ENCODE measurements at regions not wholly inside any gene's neighbourhood (a gene's known extent, or its start where the extent isn't known, plus 50 kb on each side); places are given as distances from the start of the nearest gene placed in this dataset.
"Not testable (repeated sequence)": the region's sequence is repeated elsewhere in the genome, so short reads cannot be mapped to it uniquely, and the experiment has no call there.

GRCh38 chr21:21831036-21831435, 832.8 kb downstream of the NCAM2 start:
- Mint-ChIP-seq H3K27me3 (no peaks in the 10 kb centered on the region), H3K9me3 (no peaks in the 10 kb centered on the region), H3K4me1 (no peaks in the 10 kb centered on the region), H3K36me3 (no peaks in the 10 kb centered on the region), H3K4me3 (no peak overlapping the region), H3K27ac (no peak overlapping the region)
- DNase-seq (no peak), ATAC-seq (ENCODE audit: low read depth) (no peak)
- POLR2A ChIA-PET = no interaction called here

GRCh38 chr21:21845901-21846300, 847.7 kb downstream of the NCAM2 start:
- POLR2A ChIA-PET = no interaction called here
- peaks cover 5% of the 10 kb centered on the region for H3K9me3 Mint-ChIP-seq
- no peak overlapping the region for H3K4me3 Mint-ChIP-seq
- H3K36me3 Mint-ChIP-seq = no peaks in the 10 kb centered on the region
- no peak overlapping the region for H3K27ac Mint-ChIP-seq
- no peaks in the 10 kb centered on the region for H3K27me3 Mint-ChIP-seq
- H3K4me1 Mint-ChIP-seq = no peaks in the 10 kb centered on the region
- DNase-seq = no peak
- ATAC-seq (ENCODE audit: low read depth) = no peak

GRCh38 chr21:21851205-21851604, 853.0 kb downstream of the NCAM2 start:
- H3K4me1 Mint-ChIP-seq = no peaks in the 10 kb centered on the region
- DNase-seq (no peak), ATAC-seq (ENCODE audit: low read depth) (no peak)
- no peak overlapping the region for H3K27ac Mint-ChIP-seq
- H3K4me3 Mint-ChIP-seq = no peak overlapping the region
- POLR2A ChIA-PET = no interaction called here
- peaks cover 2% of the 10 kb centered on the region for H3K9me3 Mint-ChIP-seq
- no peaks in the 10 kb centered on the region for H3K36me3 Mint-ChIP-seq
- no peaks in the 10 kb centered on the region for H3K27me3 Mint-ChIP-seq

GRCh38 chr21:21851657-21852056, 853.4 kb downstream of the NCAM2 start:
- no peak for ATAC-seq (ENCODE audit: low read depth)
- DNase-seq = no peak
- no peaks in the 10 kb centered on the region for H3K36me3 Mint-ChIP-seq

GRCh38 chr21:21858502-21859334, 860.5 kb downstream of the NCAM2 start:
- POLR2A ChIA-PET = no interaction called here
- Mint-ChIP-seq H3K9me3 (peaks cover 5% of the 10 kb centered on the region), H3K4me3 (no peak overlapping the region)

More at GRCh38 chr21:21851657-21852056, 853.4 kb downstream of the NCAM2 start:
- Mint-ChIP-seq H3K27me3 (no peaks in the 10 kb centered on the region), H3K27ac (no peak overlapping the region), H3K4me3 (no peak overlapping the region), H3K9me3 (peaks cover 4% of the 10 kb centered on the region), H3K4me1 (no peaks in the 10 kb centered on the region)
- POLR2A ChIA-PET = no interaction called here

GRCh38 chr21:21860888-21861287, 862.7 kb downstream of the NCAM2 start:
- DNase-seq (no peak), ATAC-seq (ENCODE audit: low read depth) (no peak)
- POLR2A ChIA-PET = no interaction called here
- Mint-ChIP-seq H3K4me1 (no peaks in the 10 kb centered on the region), H3K4me3 (no peak overlapping the region), H3K27ac (no peak overlapping the region), H3K27me3 (no peaks in the 10 kb centered on the region), H3K9me3 (peaks cover 5% of the 10 kb centered on the region), H3K36me3 (no peaks in the 10 kb centered on the region)

More at GRCh38 chr21:21858502-21859334, 860.5 kb downstream of the NCAM2 start:
- H3K4me1 Mint-ChIP-seq = no peaks in the 10 kb centered on the region
- ATAC-seq (ENCODE audit: low read depth) (no peak), DNase-seq (no peak)
- H3K36me3 Mint-ChIP-seq = no peaks in the 10 kb centered on the region
- H3K27me3 Mint-ChIP-seq = no peaks in the 10 kb centered on the region
- H3K27ac Mint-ChIP-seq = no peak overlapping the region

- Mint-ChIP-seq H3K4me3 (no peak overlapping the region), H3K27me3 (no peaks in the 10 kb centered on the region), H3K36me3 (no peaks in the 10 kb centered on the region), H3K27ac (no peak overlapping the region), H3K4me1 (no peaks in the 10 kb centered on the region), H3K9me3 (peaks cover 5% of the 10 kb centered on the region)
- DNase-seq = no peak
- ATAC-seq (ENCODE audit: low read depth) = no peak
- POLR2A ChIA-PET = no interaction called here
These were observed 866.2 kb downstream of the NCAM2 start for GRCh38 chr21:21864321-21864840.

GRCh38 chr21:21897275-21897883, 899.2 kb downstream of the NCAM2 start:
- H3K27ac Mint-ChIP-seq = no peak overlapping the region
- peaks cover 7% of the 10 kb centered on the region for H3K9me3 Mint-ChIP-seq
- DNase-seq = no peak
- no peak for ATAC-seq (ENCODE audit: low read depth)
- no peaks in the 10 kb centered on the region for H3K4me1 Mint-ChIP-seq
- POLR2A ChIA-PET = no interaction called here
- no peaks in the 10 kb centered on the region for H3K36me3 Mint-ChIP-seq
- H3K4me3 Mint-ChIP-seq = no peak overlapping the region
- no peaks in the 10 kb centered on the region for H3K27me3 Mint-ChIP-seq

- Mint-ChIP-seq H3K4me1 (no peaks in the 10 kb centered on the region), H3K9me3 (peaks cover 5% of the 10 kb centered on the region), H3K36me3 (no peaks in the 10 kb centered on the region), H3K27ac (no peak overlapping the region), H3K27me3 (no peaks in the 10 kb centered on the region), H3K4me3 (no peak overlapping the region)
- DNase-seq (no peak), ATAC-seq (ENCODE audit: low read depth) (no peak)
- POLR2A ChIA-PET = no interaction called here
These were observed 900.6 kb downstream of the NCAM2 start for GRCh38 chr21:21898801-21899200.

GRCh38 chr21:21902416-21902815, 904.2 kb downstream of the NCAM2 start:
- H3K36me3 Mint-ChIP-seq; H3K27me3 Mint-ChIP-seq; H3K4me1 Mint-ChIP-seq; H3K9me3 Mint-ChIP-seq; H3K4me3 Mint-ChIP-seq; POLR2A ChIA-PET; DNase-seq; H3K27ac Mint-ChIP-seq; ATAC-seq (ENCODE audit: low read depth): not testable (repeated sequence)

- Mint-ChIP-seq H3K9me3 (no peaks in the 10 kb centered on the region), H3K4me3 (no peak overlapping the region), H3K4me1 (no peaks in the 10 kb centered on the region), H3K36me3 (no peaks in the 10 kb centered on the region), H3K27me3 (no peaks in the 10 kb centered on the region), H3K27ac (no peak overlapping the region)
- POLR2A ChIA-PET = no interaction called here
- no peak for DNase-seq
- no peak for ATAC-seq (ENCODE audit: low read depth)
These were observed 909.1 kb downstream of the NCAM2 start for GRCh38 chr21:21907271-21907670.

GRCh38 chr21:21915816-21916215, 917.6 kb downstream of the NCAM2 start:
- no peaks in the 10 kb centered on the region for H3K27me3 Mint-ChIP-seq
- H3K9me3 Mint-ChIP-seq = no peaks in the 10 kb centered on the region
- H3K36me3 Mint-ChIP-seq = no peaks in the 10 kb centered on the region
- H3K27ac Mint-ChIP-seq = no peak overlapping the region
- POLR2A ChIA-PET = no interaction called here
- ATAC-seq (ENCODE audit: low read depth) (no peak), DNase-seq (no peak)
- no peaks in the 10 kb centered on the region for H3K4me1 Mint-ChIP-seq
- no peak overlapping the region for H3K4me3 Mint-ChIP-seq

- Mint-ChIP-seq H3K4me3 (no peak overlapping the region), H3K9me3 (no peaks in the 10 kb centered on the region), H3K27ac (no peak overlapping the region), H3K4me1 (no peaks in the 10 kb centered on the region), H3K27me3 (peaks cover 3% of the 10 kb centered on the region), H3K36me3 (no peaks in the 10 kb centered on the region)
- POLR2A ChIA-PET = no interaction called here
- no peak for ATAC-seq (ENCODE audit: low read depth)
- no peak for DNase-seq
These were observed 923.4 kb downstream of the NCAM2 start for GRCh38 chr21:21921410-21922232.
